ENCODE measurements at regions not wholly inside any gene's neighbourhood (a gene's known extent, or its start where the extent isn't known, plus 50 kb on each side); places are given as distances from the start of the nearest gene placed in this dataset.
A peak's percentile ranks its signal among the peaks of the same experiment; 100 is the strongest.

- H3K4me3 ChIP-seq (ENCODE audit: low read depth, low read length), result no peak overlapping the region
- DNase-seq (ENCODE audit: low read depth), result no peak
- TF ChIP-seq CTCF (conservative IDR thresholded peaks at IDR 0.05; ENCODE audit: low read depth, low read length), result no peak
Observed at GRCh38 chr1:222104097-222104496, 362.2 kb upstream of the DUSP10 start.

GRCh38 chr1:222099746-222100145 lies 357.9 kb upstream of the DUSP10 start:
- DNase-seq (ENCODE audit: low read depth), result no peak
- TF ChIP-seq CTCF (conservative IDR thresholded peaks at IDR 0.05; ENCODE audit: low read depth, low read length), result no peak
- H3K4me3 ChIP-seq (ENCODE audit: low read depth, low read length), result no peak overlapping the region

GRCh38 chr1:222098404-222098803 lies 356.5 kb upstream of the DUSP10 start:
- no peak for TF ChIP-seq CTCF (conservative IDR thresholded peaks at IDR 0.05; ENCODE audit: low read depth, low read length)
- DNase-seq (ENCODE audit: low read depth), result no peak

GRCh38 chr1:222097588-222097987 lies 355.7 kb upstream of the DUSP10 start:
- no peak for DNase-seq (ENCODE audit: low read depth)
- H3K4me3 ChIP-seq (ENCODE audit: low read depth, low read length), result no peak overlapping the region
- TF ChIP-seq CTCF (conservative IDR thresholded peaks at IDR 0.05; ENCODE audit: low read depth, low read length), result no peak

More at GRCh38 chr1:222098404-222098803, 356.5 kb upstream of the DUSP10 start:
- no peak overlapping the region for H3K4me3 ChIP-seq (ENCODE audit: low read depth, low read length)

- no peak overlapping the region for H3K4me3 ChIP-seq (ENCODE audit: low read depth, low read length)
- DNase-seq (ENCODE audit: low read depth), result no peak
- TF ChIP-seq CTCF (conservative IDR thresholded peaks at IDR 0.05; ENCODE audit: low read depth, low read length), result no peak
Observed at GRCh38 chr1:222096883-222097282, 355.0 kb upstream of the DUSP10 start.

- DNase-seq (ENCODE audit: low read depth), result no peak
- H3K4me3 ChIP-seq (ENCODE audit: low read depth, low read length), result no peak overlapping the region
- TF ChIP-seq CTCF (conservative IDR thresholded peaks at IDR 0.05; ENCODE audit: low read depth, low read length), result no peak
Observed at GRCh38 chr1:222096476-222096772, 354.5 kb upstream of the DUSP10 start.

GRCh38 chr1:222095606-222096475 lies 354.0 kb upstream of the DUSP10 start:
- peak; percentile 87 for TF ChIP-seq CTCF (conservative IDR thresholded peaks at IDR 0.05; ENCODE audit: low read depth, low read length)
- peak; percentile 48 for DNase-seq (ENCODE audit: low read depth)
- no peak overlapping the region for H3K4me3 ChIP-seq (ENCODE audit: low read depth, low read length)
